HG03442 (cell line): ENCODE measurements at regions not wholly inside any gene's neighbourhood (a gene's known extent, or its start where the extent isn't known, plus 50 kb on each side); places are given as distances from the start of the nearest gene placed in this dataset.

Experiments
- ATAC-seq: cut with Tn5 transposase; IDR thresholded peaks from one replicate; pipeline ENCODE4 v1.9.1; 2021; ENCODE audit warnings: mild to moderate bottlenecking, moderate library complexity; ENCODE audit not compliant: unreplicated experiment

DNA sequence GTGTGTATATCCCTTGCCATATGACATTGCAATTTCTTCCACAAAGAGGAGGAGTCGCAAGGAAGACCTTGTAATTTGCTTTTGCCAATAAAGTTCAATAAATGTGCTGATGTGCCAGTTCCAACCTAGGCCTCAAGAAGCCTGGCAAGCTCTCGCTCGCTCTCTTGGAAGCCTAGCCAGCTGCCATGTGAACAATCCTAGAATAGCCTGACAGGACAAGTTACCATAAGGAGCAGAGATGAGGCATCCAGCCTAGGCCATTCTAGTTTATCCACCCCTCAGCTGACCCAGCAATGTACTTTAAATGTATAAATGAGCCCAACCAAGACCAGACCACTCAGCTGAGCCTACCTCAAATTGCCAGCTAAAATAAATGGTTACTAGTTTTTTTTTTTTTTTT is 145.7 kb upstream of the QRFPR start:
- no peak for ATAC-seq

GRCh38 chr4:121519236-121519838 is 138.5 kb upstream of the QRFPR start:
- ATAC-seq, result no peak

DNA sequence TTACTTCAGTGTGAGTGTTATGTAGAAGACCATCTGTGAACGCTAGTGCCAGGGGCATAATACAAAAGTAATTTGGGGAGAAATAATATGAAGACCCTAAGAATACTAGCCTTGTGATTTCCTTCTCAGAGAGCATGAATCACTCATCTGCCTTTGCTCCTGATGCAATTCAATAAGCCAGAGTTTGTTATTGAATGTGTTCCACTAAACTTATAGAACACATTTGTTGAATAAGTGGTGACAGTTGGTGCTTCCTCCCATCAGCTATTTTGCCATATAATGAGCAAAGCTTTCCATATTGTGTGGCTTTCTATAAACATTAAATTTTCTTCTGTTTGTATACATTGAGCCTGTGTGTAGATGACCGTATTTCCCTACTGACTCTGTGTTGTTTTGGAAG is 136.4 kb upstream of the QRFPR start:
- no peak for ATAC-seq

- ATAC-seq, result no peak
These were observed 133.6 kb upstream of the QRFPR start for GRCh38 chr4:121514443-121514842.

GRCh38 chr4:121510341-121510874 is 129.6 kb upstream of the QRFPR start:
- peak; percentile 83 for ATAC-seq

DNA sequence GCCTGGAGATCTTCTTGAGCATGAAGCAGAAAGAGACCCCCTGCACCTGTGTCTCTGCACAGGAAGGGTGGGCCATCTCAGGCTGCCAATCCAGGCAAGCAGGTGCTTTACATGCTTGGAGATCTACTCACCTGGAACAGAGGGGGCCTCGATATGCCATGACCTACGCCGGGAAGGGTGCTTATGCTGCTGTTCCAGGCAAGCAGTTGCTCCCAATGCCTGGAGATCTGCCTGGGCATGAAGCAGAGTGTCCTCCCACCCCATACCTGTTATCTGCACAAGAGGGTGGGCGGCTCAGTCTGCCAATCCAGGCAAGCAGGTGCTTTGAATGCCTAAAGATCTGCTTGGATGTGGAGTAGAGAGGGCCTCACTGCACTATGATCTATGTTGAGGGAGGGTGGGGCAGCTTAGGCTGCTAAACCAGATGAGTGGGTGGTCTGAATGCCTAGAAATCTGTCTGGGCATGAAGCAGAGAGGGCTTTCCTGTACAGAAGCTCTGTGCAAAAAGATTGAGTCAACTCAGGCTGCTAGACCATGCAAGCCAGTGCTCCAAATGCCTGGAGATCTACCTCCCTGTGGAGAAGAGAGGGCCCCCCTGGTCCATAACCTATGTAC is 104.5 kb upstream of the QRFPR start:
- no peak for ATAC-seq

- peak; percentile 99 for ATAC-seq
These were observed 103.8 kb upstream of the QRFPR start for GRCh38 chr4:121484633-121485032.

DNA sequence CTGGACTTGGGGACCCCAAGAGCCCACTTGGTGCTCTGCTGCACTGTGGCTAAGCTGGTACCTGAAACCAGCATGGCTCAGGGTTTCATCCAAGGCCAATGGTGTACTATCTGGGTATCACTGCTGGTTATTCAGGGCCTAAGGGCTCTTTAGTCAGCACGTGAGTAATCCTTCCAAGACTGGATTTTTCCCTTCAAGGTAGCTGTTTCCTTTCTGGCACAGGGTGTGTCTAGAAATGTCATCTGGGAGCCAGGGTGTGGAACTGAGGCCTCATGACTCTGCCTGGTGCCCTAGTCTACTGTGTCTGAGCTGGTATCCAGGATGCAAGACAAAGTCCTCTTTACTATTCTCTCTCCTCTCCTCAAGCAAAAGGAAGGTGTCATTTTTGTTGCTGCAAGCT is 99.0 kb upstream of the QRFPR start:
- no peak for ATAC-seq

GRCh38 chr4:121477480-121477879 is 96.7 kb upstream of the QRFPR start:
- ATAC-seq, result no peak

DNA sequence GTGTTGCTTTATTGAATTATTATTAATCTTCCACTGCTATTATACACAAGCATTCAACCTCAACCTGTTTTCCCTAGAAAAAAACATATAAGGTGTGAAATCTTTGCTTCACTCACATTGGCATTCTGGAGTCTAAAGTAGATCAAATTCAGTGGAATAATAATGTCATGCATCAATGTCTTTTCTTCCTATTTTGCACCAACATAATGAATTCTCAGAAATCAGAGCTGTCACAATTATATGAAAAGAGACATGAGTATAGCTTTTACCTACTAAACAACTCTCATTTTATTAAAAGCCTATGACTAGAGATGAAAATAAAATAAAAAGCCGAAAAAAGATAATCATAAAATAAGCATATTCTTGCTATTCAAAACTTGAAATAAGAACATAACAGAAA is 96.3 kb upstream of the QRFPR start:
- ATAC-seq, result no peak

- ATAC-seq, result peak; percentile 72
These were observed 92.3 kb upstream of the QRFPR start for GRCh38 chr4:121472937-121473721.

GRCh38 chr4:121464854-121465253 is 84.0 kb upstream of the QRFPR start:
- ATAC-seq, result no peak

- ATAC-seq, result peak; percentile 97
These were observed 81.9 kb upstream of the QRFPR start for GRCh38 chr4:121462660-121463261.

DNA sequence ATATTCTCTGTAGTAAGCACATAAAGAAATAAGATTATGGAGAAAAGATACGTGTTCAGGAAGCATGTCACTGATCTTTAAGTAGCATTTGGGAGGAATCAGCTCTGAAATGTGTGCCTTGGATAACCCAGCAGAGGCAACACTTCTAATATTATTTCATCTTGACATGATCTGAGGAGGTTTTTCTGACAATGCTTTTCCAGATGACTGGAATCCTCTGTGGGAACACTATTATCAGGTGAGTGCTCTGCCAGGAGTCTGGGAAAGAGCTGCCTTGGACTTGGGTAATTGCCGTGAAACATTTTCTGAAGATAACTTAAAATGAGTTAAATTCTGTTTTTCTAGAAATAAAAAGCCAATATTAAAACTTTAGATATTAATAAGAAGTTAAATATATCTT is 78.2 kb upstream of the QRFPR start:
- ATAC-seq, result no peak

DNA sequence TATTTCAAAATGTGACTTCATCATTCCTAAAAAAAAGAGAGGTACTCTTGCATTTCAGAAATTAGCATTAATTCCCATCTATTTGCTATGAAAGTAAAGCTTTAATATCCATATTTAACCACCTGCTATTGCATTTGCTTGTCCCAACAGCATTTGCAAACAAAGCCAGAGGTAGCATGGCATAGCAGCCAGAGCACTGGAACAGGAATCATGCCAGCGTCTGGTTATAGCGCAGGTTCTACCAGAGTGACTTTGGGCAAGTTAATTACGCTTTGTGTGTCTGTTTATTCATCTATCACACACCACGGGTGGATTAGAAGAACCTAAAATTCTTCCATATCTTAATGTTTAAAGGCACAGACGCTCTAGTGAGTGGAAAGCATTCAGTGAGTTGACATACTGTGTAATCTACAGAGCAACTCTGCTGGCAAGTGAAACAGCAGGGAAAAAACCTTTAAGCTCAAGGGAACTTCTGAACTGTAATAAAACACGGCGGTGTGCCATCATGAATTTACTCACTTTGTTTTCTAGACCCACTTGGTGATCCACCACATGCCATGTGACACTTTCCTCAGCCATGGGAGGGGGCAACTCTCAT is 76.6 kb upstream of the QRFPR start:
- ATAC-seq, result no peak

DNA sequence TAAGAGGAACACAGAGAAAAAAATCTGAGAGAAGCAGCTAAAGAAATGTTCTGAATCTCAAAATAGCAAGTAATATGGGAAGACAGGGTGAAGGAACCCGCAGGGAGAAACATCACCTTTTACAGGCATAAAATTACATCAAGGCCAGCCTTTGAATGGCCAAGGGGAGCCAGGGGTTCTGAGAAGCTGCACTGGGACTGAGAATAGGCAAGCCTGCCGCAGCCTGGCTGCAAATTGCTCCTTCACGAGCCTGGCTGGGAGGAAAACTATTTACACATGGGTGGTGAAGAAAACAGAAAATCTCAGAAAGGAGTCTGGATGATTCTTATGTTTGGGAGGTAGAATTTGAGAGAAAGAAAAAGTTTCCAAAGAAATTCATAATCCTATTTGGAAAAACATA is 74.5 kb upstream of the QRFPR start:
- ATAC-seq, result no peak

GRCh38 chr4:121454251-121454979 is 73.6 kb upstream of the QRFPR start:
- no peak for ATAC-seq

DNA sequence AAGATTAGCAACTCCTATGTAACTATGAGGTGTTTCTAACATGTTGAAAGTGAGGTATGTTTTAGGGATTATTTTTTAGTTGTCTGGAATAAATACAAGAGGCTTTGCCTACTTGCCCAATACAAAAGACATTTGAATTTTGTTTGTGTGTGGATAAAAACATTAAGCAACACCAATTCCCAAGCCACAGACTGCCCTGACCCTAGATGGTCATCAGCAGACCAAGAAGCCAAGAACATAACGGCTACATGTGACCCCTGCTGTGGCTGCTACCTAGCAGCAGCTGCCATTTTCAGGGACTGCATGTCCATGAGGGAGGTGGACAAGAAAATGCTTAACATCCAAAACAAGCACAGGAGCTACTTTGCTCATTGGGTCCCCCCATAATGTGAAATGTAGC is 70.5 kb upstream of the QRFPR start:
- ATAC-seq, result no peak

DNA sequence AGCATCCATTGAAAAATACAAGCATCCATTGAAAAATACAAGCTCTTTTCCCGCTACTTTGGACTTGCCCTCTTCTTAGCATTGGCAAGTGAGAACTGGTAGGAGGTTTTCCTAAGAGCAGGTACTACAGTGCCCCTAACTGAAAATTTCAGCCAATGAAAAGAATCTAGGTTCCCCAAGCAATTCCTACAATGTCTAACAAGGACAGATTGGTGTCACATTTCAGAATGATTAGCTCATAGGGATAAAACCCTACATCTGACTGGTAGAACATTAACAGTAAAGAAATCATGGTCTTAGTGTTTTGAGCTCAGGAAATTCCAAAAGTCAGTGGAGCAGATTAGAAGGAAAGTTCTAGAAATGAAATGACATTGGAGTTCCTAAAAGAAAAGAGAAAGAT is 68.6 kb upstream of the QRFPR start:
- no peak for ATAC-seq

DNA sequence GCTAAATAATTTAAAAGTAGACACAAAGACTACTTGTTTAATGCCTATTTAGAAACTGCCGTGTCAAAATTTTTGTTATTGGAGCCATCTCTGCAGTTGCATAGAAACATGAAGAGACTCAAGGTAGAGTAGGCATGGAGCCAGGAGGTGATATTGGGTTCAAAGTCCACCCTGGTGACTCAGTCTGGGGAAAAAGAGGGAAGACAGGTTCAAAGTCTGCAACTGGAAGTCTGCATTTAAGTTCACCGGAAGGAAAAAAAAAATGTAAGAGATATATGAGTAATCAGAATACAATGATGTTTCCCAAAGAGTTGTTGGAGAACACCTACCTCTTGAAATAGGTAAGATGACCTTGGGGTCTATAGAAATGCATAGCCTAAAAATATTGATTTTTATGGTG is 67.4 kb upstream of the QRFPR start:
- no peak for ATAC-seq

DNA sequence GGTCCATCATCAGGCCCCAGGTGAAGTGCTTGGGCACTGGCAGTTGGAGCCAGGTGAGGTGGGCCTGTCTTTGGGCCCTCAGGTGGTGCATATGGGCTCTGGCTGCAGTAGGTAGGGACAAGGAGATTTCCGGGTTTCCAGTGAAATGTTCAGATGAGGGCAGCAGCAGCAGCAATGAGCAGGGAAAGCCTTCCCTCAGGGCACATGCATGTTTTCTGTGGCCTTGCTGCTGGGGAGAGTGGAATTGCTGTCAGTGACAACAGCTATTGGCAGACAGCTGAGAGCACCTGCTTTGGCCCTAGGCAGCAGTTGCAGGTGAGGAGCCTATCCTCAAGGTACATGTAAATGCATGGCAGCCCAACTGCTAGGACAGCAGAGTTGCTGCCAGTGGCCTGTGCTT is 58.9 kb upstream of the QRFPR start:
- ATAC-seq, result no peak
